HL-60 (cell line): ENCODE measurements at regions not wholly inside any gene's neighbourhood (a gene's known extent, or its start where the extent isn't known, plus 50 kb on each side); places are given as distances from the start of the nearest gene placed in this dataset.

ENCODE experiments used
- CTCF ChIP-seq: IDR thresholded peaks from one replicate; pipeline ENCODE4 v1.5.1; 2011; ENCODE audit warnings: low read length, control low read depth, inconsistent platforms; ENCODE audit not compliant: insufficient read depth
- GABPA ChIP-seq: IDR thresholded peaks from 2 replicates; pipeline ENCODE4 v1.6.1; 2012; ENCODE audit warnings: low read depth
- POLR2AphosphoS5 ChIP-seq: IDR thresholded peaks from 2 replicates; pipeline ENCODE4 v1.6.1; 2012; ENCODE audit warnings: low read depth
- TF ChIP-seq, protein P1 (sequence below): IDR thresholded peaks from 2 replicates; pipeline ENCODE4 v1.6.1; 2012; ENCODE audit warnings: low read depth; ENCODE audit not compliant: insufficient replicate concordance

GRCh38 chr2:16014041-16014787, 73.9 kb downstream of the MYCN start:
- TF ChIP-seq CTCF (no peak), POLR2AphosphoS5 (no peak), GABPA (no peak)
- TF ChIP-seq, protein P1, sequence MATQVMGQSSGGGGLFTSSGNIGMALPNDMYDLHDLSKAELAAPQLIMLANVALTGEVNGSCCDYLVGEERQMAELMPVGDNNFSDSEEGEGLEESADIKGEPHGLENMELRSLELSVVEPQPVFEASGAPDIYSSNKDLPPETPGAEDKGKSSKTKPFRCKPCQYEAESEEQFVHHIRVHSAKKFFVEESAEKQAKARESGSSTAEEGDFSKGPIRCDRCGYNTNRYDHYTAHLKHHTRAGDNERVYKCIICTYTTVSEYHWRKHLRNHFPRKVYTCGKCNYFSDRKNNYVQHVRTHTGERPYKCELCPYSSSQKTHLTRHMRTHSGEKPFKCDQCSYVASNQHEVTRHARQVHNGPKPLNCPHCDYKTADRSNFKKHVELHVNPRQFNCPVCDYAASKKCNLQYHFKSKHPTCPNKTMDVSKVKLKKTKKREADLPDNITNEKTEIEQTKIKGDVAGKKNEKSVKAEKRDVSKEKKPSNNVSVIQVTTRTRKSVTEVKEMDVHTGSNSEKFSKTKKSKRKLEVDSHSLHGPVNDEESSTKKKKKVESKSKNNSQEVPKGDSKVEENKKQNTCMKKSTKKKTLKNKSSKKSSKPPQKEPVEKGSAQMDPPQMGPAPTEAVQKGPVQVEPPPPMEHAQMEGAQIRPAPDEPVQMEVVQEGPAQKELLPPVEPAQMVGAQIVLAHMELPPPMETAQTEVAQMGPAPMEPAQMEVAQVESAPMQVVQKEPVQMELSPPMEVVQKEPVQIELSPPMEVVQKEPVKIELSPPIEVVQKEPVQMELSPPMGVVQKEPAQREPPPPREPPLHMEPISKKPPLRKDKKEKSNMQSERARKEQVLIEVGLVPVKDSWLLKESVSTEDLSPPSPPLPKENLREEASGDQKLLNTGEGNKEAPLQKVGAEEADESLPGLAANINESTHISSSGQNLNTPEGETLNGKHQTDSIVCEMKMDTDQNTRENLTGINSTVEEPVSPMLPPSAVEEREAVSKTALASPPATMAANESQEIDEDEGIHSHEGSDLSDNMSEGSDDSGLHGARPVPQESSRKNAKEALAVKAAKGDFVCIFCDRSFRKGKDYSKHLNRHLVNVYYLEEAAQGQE, result no peak
